KMS-11 (cell line): ENCODE measurements at regions not wholly inside any gene's neighbourhood (a gene's known extent, or its start where the extent isn't known, plus 50 kb on each side); places are given as distances from the start of the nearest gene placed in this dataset.

Experiments used
- H2AFZ ChIP-seq: fragments of 200-600 bp; sonication (generic); 2 replicates; pipeline ENCODE4 v1.6.1; 2016; ENCODE audit warnings: antibody characterized with exemption, mixed run types, low read depth
- H3K27ac ChIP-seq: fragments of 200-600 bp; sonication (generic); 2 replicates; pipeline ENCODE4 v1.6.1; 2016; ENCODE audit warnings: mild to moderate bottlenecking, mixed run types
- H3K27me3 ChIP-seq: fragments of 200-600 bp; sonication (generic); 2 replicates; pipeline ENCODE4 v1.6.1; 2017; ENCODE audit warnings: mild to moderate bottlenecking, low read depth, mixed run types, moderate library complexity; ENCODE audit not compliant: insufficient read depth
- H3K36me3 ChIP-seq: fragments of 200-600 bp; sonication (generic); 2 replicates; pipeline ENCODE4 v1.6.1; 2017; ENCODE audit warnings: mild to moderate bottlenecking, mixed run types; ENCODE audit not compliant: insufficient read depth
- H3K4me1 ChIP-seq: fragments of 200-600 bp; sonication (generic); 2 replicates; pipeline ENCODE4 v1.6.1; 2016; ENCODE audit warnings: mild to moderate bottlenecking, low read depth, mixed run types; ENCODE audit not compliant: poor library complexity, severe bottlenecking
- H3K4me2 ChIP-seq: fragments of 200-600 bp; sonication (generic); 2 replicates; pipeline ENCODE4 v1.7.0; 2016; ENCODE audit warnings: mild to moderate bottlenecking, mixed run types
- H3K4me3 ChIP-seq: fragments of 200-600 bp; sonication (generic); IDR thresholded peaks from 2 replicates; pipeline ENCODE4 v1.6.1; 2017; ENCODE audit warnings: low read depth, low read length, mixed read lengths; ENCODE audit not compliant: insufficient read depth
- H3K79me2 ChIP-seq: fragments of 200-600 bp; sonication (generic); 2 replicates; pipeline ENCODE4 v1.6.1; 2016; ENCODE audit warnings: low read depth, mixed run types; ENCODE audit not compliant: insufficient read depth
- H3K9ac ChIP-seq: fragments of 200-600 bp; sonication (generic); 2 replicates; pipeline ENCODE4 v1.6.1; 2016; ENCODE audit warnings: mild to moderate bottlenecking, mixed run types
- H4K20me1 ChIP-seq: fragments of 200-600 bp; sonication (generic); 2 replicates; pipeline ENCODE4 v1.6.1; 2016; ENCODE audit warnings: mild to moderate bottlenecking, mixed run types; ENCODE audit not compliant: insufficient read depth
- CTCF ChIP-seq: fragments of 200-600 bp; sonication (generic); conservative IDR thresholded peaks from 2 replicates; pipeline ENCODE4 v1.6.1; 2017; ENCODE audit warnings: low read depth, mild to moderate bottlenecking, antibody characterized with exemption, low read length, moderate library complexity, mixed read lengths

GRCh38 chr6:11387707-11388430, 149.7 kb upstream of the TMEM170B start:
- H3K27me3 ChIP-seq: no peaks in the 10 kb centered on the region
- H3K9ac ChIP-seq: no peak overlapping the region
- H4K20me1 ChIP-seq: no peaks in the 10 kb centered on the region
- no peak for TF ChIP-seq CTCF
- peaks cover 46% of the 10 kb centered on the region for H3K4me1 ChIP-seq
- H3K4me2 ChIP-seq: no peak overlapping the region
- H3K79me2 ChIP-seq: no peaks in the 10 kb centered on the region
- peak overlapping the region; percentile 78; the same call in 1 of the 2 replicates for H3K27ac ChIP-seq
- no peaks in the 10 kb centered on the region for H3K36me3 ChIP-seq
- no peak overlapping the region for H3K4me3 ChIP-seq
- H2AFZ ChIP-seq: no peak overlapping the region

GRCh38 chr6:11386726-11387125, 150.8 kb upstream of the TMEM170B start:
- peak overlapping the region; percentile 89 for H3K4me2 ChIP-seq
- H3K4me3 ChIP-seq: no peak overlapping the region
- H3K27ac ChIP-seq: peak overlapping the region; percentile 78

GRCh38 chr6:11386323-11386722, 151.2 kb upstream of the TMEM170B start:
- H3K79me2 ChIP-seq: no peaks in the 10 kb centered on the region
- peak overlapping the region; percentile 78 for H3K27ac ChIP-seq
- peak overlapping the region; percentile 37; the same call in 1 of the 2 replicates for H3K9ac ChIP-seq
- H4K20me1 ChIP-seq: no peaks in the 10 kb centered on the region
- no peaks in the 10 kb centered on the region for H3K36me3 ChIP-seq
- H3K4me1 ChIP-seq: peaks cover 46% of the 10 kb centered on the region
- no peak overlapping the region for H3K4me3 ChIP-seq
- TF ChIP-seq CTCF: no peak
- H2AFZ ChIP-seq: peak overlapping the region; percentile 30; the same call in 1 of the 2 replicates
- H3K27me3 ChIP-seq: no peaks in the 10 kb centered on the region
- peak overlapping the region; percentile 89 for H3K4me2 ChIP-seq

More at GRCh38 chr6:11386726-11387125, 150.8 kb upstream of the TMEM170B start:
- Histone ChIP-seq H3K36me3 (no peaks in the 10 kb centered on the region), H3K9ac (peak overlapping the region; percentile 37; the same call in 1 of the 2 replicates), H3K79me2 (no peaks in the 10 kb centered on the region), H2AFZ (peak overlapping the region; percentile 30; the same call in 1 of the 2 replicates), H3K4me1 (peaks cover 46% of the 10 kb centered on the region), H3K27me3 (no peaks in the 10 kb centered on the region), H4K20me1 (no peaks in the 10 kb centered on the region)
- no peak for TF ChIP-seq CTCF

GRCh38 chr6:11384531-11385309, 152.3 kb upstream of the NEDD9 start:
- Histone ChIP-seq H3K27ac (peak overlapping the region; percentile 78; the same call in 1 of the 2 replicates), H3K4me1 (peaks cover 46% of the 10 kb centered on the region), H3K27me3 (no peaks in the 10 kb centered on the region), H3K9ac (no peak overlapping the region), H4K20me1 (no peaks in the 10 kb centered on the region), H3K4me3 (no peak overlapping the region), H3K36me3 (no peaks in the 10 kb centered on the region), H3K79me2 (no peaks in the 10 kb centered on the region), H3K4me2 (peak overlapping the region; percentile 89; the same call in 1 of the 2 replicates), H2AFZ (no peak overlapping the region)
- TF ChIP-seq CTCF: no peak
